ENCODE measurements at regions not wholly inside any gene's neighbourhood (a gene's known extent, or its start where the extent isn't known, plus 50 kb on each side); places are given as distances from the start of the nearest gene placed in this dataset.

GRCh38 chr2:198440833-198441232, 636.4 kb downstream of the PLCL1 start:
- TF ChIP-seq GATA1 (IDR thresholded peaks at IDR 0.05; ENCODE audit: low read depth, low read length) (no peak), POLR2A (IDR thresholded peaks at IDR 0.05; ENCODE audit: low read length) (no peak)
- no peak for DNase-seq

- no peak for TF ChIP-seq GATA1 (IDR thresholded peaks at IDR 0.05; ENCODE audit: low read depth, low read length)
- TF ChIP-seq POLR2A (IDR thresholded peaks at IDR 0.05; ENCODE audit: low read length) = no peak
- no peak for DNase-seq
These were observed 633.9 kb downstream of the PLCL1 start for GRCh38 chr2:198438331-198438730.

GRCh38 chr2:198424112-198424511, 619.7 kb downstream of the PLCL1 start:
- no peak for TF ChIP-seq POLR2A (IDR thresholded peaks at IDR 0.05; ENCODE audit: low read length)
- TF ChIP-seq GATA1 (IDR thresholded peaks at IDR 0.05; ENCODE audit: low read depth, low read length) = no peak
- no peak for DNase-seq

- no peak for DNase-seq
- TF ChIP-seq GATA1 (IDR thresholded peaks at IDR 0.05; ENCODE audit: low read depth, low read length) (no peak), POLR2A (IDR thresholded peaks at IDR 0.05; ENCODE audit: low read length) (no peak)
These were observed 613.4 kb downstream of the PLCL1 start for GRCh38 chr2:198417836-198418235.

- TF ChIP-seq POLR2A (IDR thresholded peaks at IDR 0.05; ENCODE audit: low read length) = no peak
- no peak for DNase-seq
These were observed 610.6 kb downstream of the PLCL1 start for GRCh38 chr2:198414976-198415375.

GRCh38 chr2:198411936-198412335, 607.5 kb downstream of the PLCL1 start:
- no peak for DNase-seq
- TF ChIP-seq GATA1 (IDR thresholded peaks at IDR 0.05; ENCODE audit: low read depth, low read length) (no peak), POLR2A (IDR thresholded peaks at IDR 0.05; ENCODE audit: low read length) (no peak)

- TF ChIP-seq GATA1 (IDR thresholded peaks at IDR 0.05; ENCODE audit: low read depth, low read length) = no peak
- no peak for TF ChIP-seq POLR2A (IDR thresholded peaks at IDR 0.05; ENCODE audit: low read length)
- DNase-seq = no peak
These were observed 603.8 kb downstream of the PLCL1 start for GRCh38 chr2:198408171-198408570.

GRCh38 chr2:198405311-198405710, 600.9 kb downstream of the PLCL1 start:
- DNase-seq = no peak
- no peak for TF ChIP-seq POLR2A (IDR thresholded peaks at IDR 0.05; ENCODE audit: low read length)
- TF ChIP-seq GATA1 (IDR thresholded peaks at IDR 0.05; ENCODE audit: low read depth, low read length) = no peak

- DNase-seq = no peak
These were observed 597.3 kb downstream of the PLCL1 start for GRCh38 chr2:198401644-198402043.

GRCh38 chr2:198400999-198401398, 596.6 kb downstream of the PLCL1 start:
- TF ChIP-seq POLR2A (IDR thresholded peaks at IDR 0.05; ENCODE audit: low read length) (no peak), GATA1 (IDR thresholded peaks at IDR 0.05; ENCODE audit: low read depth, low read length) (no peak)
- DNase-seq = no peak

More at GRCh38 chr2:198401644-198402043, 597.3 kb downstream of the PLCL1 start:
- TF ChIP-seq POLR2A (IDR thresholded peaks at IDR 0.05; ENCODE audit: low read length) (no peak), GATA1 (IDR thresholded peaks at IDR 0.05; ENCODE audit: low read depth, low read length) (no peak)

GRCh38 chr2:198394208-198394607, 589.8 kb downstream of the PLCL1 start:
- no peak for TF ChIP-seq POLR2A (IDR thresholded peaks at IDR 0.05; ENCODE audit: low read length)
- no peak for TF ChIP-seq GATA1 (IDR thresholded peaks at IDR 0.05; ENCODE audit: low read depth, low read length)
- no peak for DNase-seq

GRCh38 chr2:198390670-198391069, 586.3 kb downstream of the PLCL1 start:
- TF ChIP-seq POLR2A (IDR thresholded peaks at IDR 0.05; ENCODE audit: low read length) (no peak), GATA1 (IDR thresholded peaks at IDR 0.05; ENCODE audit: low read depth, low read length) (no peak)

GRCh38 chr2:198387677-198388076, 583.3 kb downstream of the PLCL1 start:
- DNase-seq = no peak

More at GRCh38 chr2:198390670-198391069, 586.3 kb downstream of the PLCL1 start:
- DNase-seq = no peak

GRCh38 chr2:198385856-198386255, 581.5 kb downstream of the PLCL1 start:
- DNase-seq = no peak
- TF ChIP-seq GATA1 (IDR thresholded peaks at IDR 0.05; ENCODE audit: low read depth, low read length) = no peak
- no peak for TF ChIP-seq POLR2A (IDR thresholded peaks at IDR 0.05; ENCODE audit: low read length)

More at GRCh38 chr2:198387677-198388076, 583.3 kb downstream of the PLCL1 start:
- TF ChIP-seq POLR2A (IDR thresholded peaks at IDR 0.05; ENCODE audit: low read length) (no peak), GATA1 (IDR thresholded peaks at IDR 0.05; ENCODE audit: low read depth, low read length) (no peak)

- DNase-seq = no peak
- TF ChIP-seq GATA1 (IDR thresholded peaks at IDR 0.05; ENCODE audit: low read depth, low read length) (no peak), POLR2A (IDR thresholded peaks at IDR 0.05; ENCODE audit: low read length) (no peak)
These were observed 580.9 kb downstream of the PLCL1 start for GRCh38 chr2:198385326-198385725.

- TF ChIP-seq GATA1 (IDR thresholded peaks at IDR 0.05; ENCODE audit: low read depth, low read length) (no peak), POLR2A (IDR thresholded peaks at IDR 0.05; ENCODE audit: low read length) (no peak)
- no peak for DNase-seq
These were observed 579.0 kb downstream of the PLCL1 start for GRCh38 chr2:198383392-198383791.
